Liver (tissue), 8 donors: ENCODE measurements at regions not wholly inside any gene's neighbourhood (a gene's known extent, or its start where the extent isn't known, plus 50 kb on each side); places are given as distances from the start of the nearest gene placed in this dataset.

Experiments used
- DNase-seq: peaks from one replicate; pipeline ENCODE4 v3.0.0-alpha.2; 2017; ENCODE audit warnings: low spot score
- H3K27ac ChIP-seq, 2 donors: one replicate each; pipeline ENCODE4 v1.7.0; 2013; ENCODE audit warnings: inconsistent platforms in 2 of 2, low read length in 2 of 2, control low read depth in 1 of 2, low read depth in 1 of 2, mild to moderate bottlenecking in 1 of 2
- H3K27me3 ChIP-seq, 4 donors: one replicate each; pipeline versions ENCODE4 v1.6.1 to v1.7.0; 2013; ENCODE audit warnings: low read length in 3 of 4, inconsistent platforms in 1 of 4, mild to moderate bottlenecking in 1 of 4, moderate library complexity in 1 of 4; ENCODE audit not compliant: control insufficient read depth in 4 of 4, insufficient read depth in 4 of 4
- H3K36me3 ChIP-seq, 4 donors: one replicate each; pipeline versions ENCODE4 v1.6.1 to v1.7.0; 2013; ENCODE audit warnings: low read length in 3 of 4, mild to moderate bottlenecking in 3 of 4, low read depth in 1 of 4, moderate library complexity in 1 of 4; ENCODE audit not compliant: control insufficient read depth in 4 of 4, insufficient read depth in 3 of 4
- H3K4me1 ChIP-seq, 4 donors: one replicate each; pipeline versions ENCODE4 v1.6.1 to v1.7.0; 2013; ENCODE audit warnings: low read length in 3 of 4, mild to moderate bottlenecking in 3 of 4, moderate library complexity in 1 of 4; ENCODE audit not compliant: control insufficient read depth in 4 of 4, insufficient read depth in 4 of 4
- H3K4me3 ChIP-seq, 3 donors: one replicate each; pipeline versions ENCODE4 v1.6.1 to v1.7.0; 2013; ENCODE audit warnings: low read length in 3 of 3, control low read depth in 1 of 3, low read depth in 1 of 3, mild to moderate bottlenecking in 1 of 3
- H3K9ac ChIP-seq, 2 donors: one replicate each; pipeline ENCODE4 v1.7.0; 2013; ENCODE audit warnings: low read length in 2 of 2, mild to moderate bottlenecking in 2 of 2, moderate library complexity in 2 of 2, control low read depth in 1 of 2, low read depth in 1 of 2
- H3K9me3 ChIP-seq, 4 donors: one replicate each; pipeline versions ENCODE4 v1.6.1 to v1.7.0; 2013; ENCODE audit warnings: low read length in 3 of 4; ENCODE audit not compliant: control insufficient read depth in 4 of 4
- ATF3 ChIP-seq: IDR thresholded peaks from 2 replicates; pipeline ENCODE4 v1.6.1; 2016; ENCODE audit warnings: antibody characterized with exemption
- CTCF ChIP-seq: fragments of 150-350 bp; IDR thresholded peaks from 2 replicates; pipeline ENCODE4 v1.5.1; 2017; ENCODE audit warnings: improper control_type of control experiment, low read depth, low read length; ENCODE audit not compliant: missing input control
- EGR1 ChIP-seq, 2 donors: IDR thresholded peaks; 2 replicates each; pipeline ENCODE4 v1.6.1; 2016 to 2018; ENCODE audit warnings: antibody characterized with exemption in 2 of 2, low read depth in 2 of 2
- FOXA1 ChIP-seq: IDR thresholded peaks from 2 replicates; pipeline ENCODE4 v1.6.1; 2016; ENCODE audit warnings: antibody characterized with exemption
- FOXA2 ChIP-seq: IDR thresholded peaks from 2 replicates; pipeline ENCODE4 v1.6.1; 2016; ENCODE audit warnings: antibody characterized with exemption
- GABPA ChIP-seq, 2 donors: IDR thresholded peaks in 1 of 2; conservative IDR thresholded peaks in 1 of 2; 2 replicates each; pipeline ENCODE4 v1.6.1; 2016; ENCODE audit warnings: antibody characterized with exemption in 2 of 2, mild to moderate bottlenecking in 1 of 2, moderate library complexity in 1 of 2
- HNF4A ChIP-seq, 2 donors: conservative IDR thresholded peaks; 2 replicates each; pipeline ENCODE4 v1.6.1; 2016; ENCODE audit warnings: antibody characterized with exemption in 2 of 2, mild to moderate bottlenecking in 2 of 2
- HNF4G ChIP-seq: IDR thresholded peaks from 2 replicates; pipeline ENCODE4 v1.6.1; 2016; ENCODE audit warnings: antibody characterized with exemption
- JUND ChIP-seq, 2 donors: IDR thresholded peaks; 2 replicates each; pipeline ENCODE4 v1.6.1; 2016; ENCODE audit warnings: antibody characterized with exemption in 2 of 2
- NR2F2 ChIP-seq: IDR thresholded peaks from 2 replicates; pipeline ENCODE4 v1.6.1; 2016; ENCODE audit warnings: antibody characterized with exemption
- RAD21 ChIP-seq, 2 donors: IDR thresholded peaks; 2 replicates each; pipeline ENCODE4 v1.6.1; 2016; ENCODE audit warnings: antibody characterized with exemption in 2 of 2, mild to moderate bottlenecking in 2 of 2
- RXRA ChIP-seq, 2 donors: IDR thresholded peaks; 2 replicates each; pipeline ENCODE4 v1.6.1; 2017 to 2018; ENCODE audit warnings: antibody characterized with exemption in 2 of 2, mild to moderate bottlenecking in 1 of 2
- SP1 ChIP-seq: IDR thresholded peaks from 2 replicates; pipeline ENCODE4 v1.6.1; 2018; ENCODE audit warnings: antibody characterized with exemption, mild to moderate bottlenecking
- YY1 ChIP-seq: IDR thresholded peaks from 2 replicates; pipeline ENCODE4 v1.6.1; 2016; ENCODE audit warnings: antibody characterized with exemption, mild to moderate bottlenecking
- WGBS: extraction: QIAGEN DNeasy Blood & Tissue Kit; methylation state at CpG from one replicate; pipeline ENCODE4 v1.1.7; 2013; 5-methylcytosine and 5-hydroxymethylcytosine counted together
- TF ChIP-seq, protein P1 (sequence below): IDR thresholded peaks from 2 replicates; pipeline ENCODE4 v1.6.1; 2016; ENCODE audit warnings: antibody characterized with exemption
- TF ChIP-seq, protein P2 (sequence below): IDR thresholded peaks from 2 replicates; pipeline ENCODE4 v1.6.1; 2016; ENCODE audit warnings: antibody characterized with exemption
- donor health status: healthy.
- donor health status: healthy.
- donor health status: healthy.
- donor health status: healthy.
- donor health status: healthy.

GRCh38 chr7:26925768-26926167, 61.4 kb upstream of the SKAP2 start:
- Histone ChIP-seq H3K4me1 (no peaks in the 10 kb centered on the region), H3K27ac (no peak overlapping the region), H3K36me3 (no peaks in the 10 kb centered on the region), H3K4me3 (no peak overlapping the region), H3K9ac (no peak overlapping the region), H3K9me3 (no peaks in the 10 kb centered on the region), H3K27me3 (peaks cover 0 to 3% (median 0%) of the 10 kb centered on the region in 4 donors)
- WGBS, result 70% methylated on average over 2 of the region's 2 CpGs
- DNase-seq, result no peak
- TF ChIP-seq HNF4G, result no peak
- no peak for TF ChIP-seq CTCF
- TF ChIP-seq RAD21 (IDR thresholded peaks at IDR 0.05), result no peak
- no peak for TF ChIP-seq SP1
- no peak for TF ChIP-seq FOXA1

GRCh38 chr7:26924149-26924767, 59.9 kb upstream of the SKAP2 start:
- TF ChIP-seq YY1 (no peak), RAD21 (IDR thresholded peaks at IDR 0.05) (no peak), ATF3 (no peak), HNF4G (no peak), RXRA (IDR thresholded peaks at IDR 0.05) (no peak), SP1 (no peak)
- TF ChIP-seq, protein P1, sequence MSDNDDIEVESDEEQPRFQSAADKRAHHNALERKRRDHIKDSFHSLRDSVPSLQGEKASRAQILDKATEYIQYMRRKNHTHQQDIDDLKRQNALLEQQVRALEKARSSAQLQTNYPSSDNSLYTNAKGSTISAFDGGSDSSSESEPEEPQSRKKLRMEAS, result no peak
- Histone ChIP-seq H3K9me3 (no peaks in the 10 kb centered on the region), H3K36me3 (no peaks in the 10 kb centered on the region), H3K9ac (no peak overlapping the region), H3K4me1 (no peaks in the 10 kb centered on the region), H3K27ac (no peak overlapping the region), H3K4me3 (no peak overlapping the region), H3K27me3 (peaks cover 0 to 3% (median 0%) of the 10 kb centered on the region in 4 donors)
- whole genome bisulfite sequencing, result 74% methylated on average over 2 of the region's 2 CpGs
- no peak for DNase-seq

DNA sequence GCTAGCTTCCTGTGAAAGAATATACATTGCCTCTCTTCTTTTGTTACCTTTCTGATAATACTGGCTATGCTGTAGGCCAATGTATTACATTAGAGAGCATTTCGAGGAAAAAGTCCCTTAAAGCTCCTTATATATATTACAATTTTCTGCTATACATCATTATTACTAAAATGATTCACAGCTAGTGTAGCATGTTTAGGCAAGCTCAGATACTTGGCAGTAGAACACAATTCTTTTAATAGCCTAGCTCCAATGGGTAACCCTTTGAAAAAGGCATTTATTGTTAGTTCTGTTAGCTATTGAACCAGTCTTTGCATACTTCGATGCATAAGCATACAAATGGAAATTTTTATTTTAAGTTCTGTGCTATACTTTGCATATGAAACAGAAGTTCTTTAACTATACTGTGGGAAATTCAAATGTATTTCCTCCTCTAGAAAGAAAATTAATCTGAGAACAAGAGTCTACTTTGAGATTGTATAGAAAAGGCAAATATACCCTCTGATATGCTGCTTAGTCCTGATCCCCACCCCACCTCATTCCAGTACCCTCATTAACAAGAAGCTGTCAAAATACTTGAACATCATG, 55.6 kb upstream of the SKAP2 start:
- Histone ChIP-seq H3K4me3 (no peak overlapping the region), H3K27me3 (peaks cover 0 to 4% (median 0%) of the 10 kb centered on the region in 4 donors), H3K9ac (no peak overlapping the region), H3K4me1 (no peaks in the 10 kb centered on the region), H3K27ac (no peak overlapping the region), H3K9me3 (no peaks in the 10 kb centered on the region), H3K36me3 (no peaks in the 10 kb centered on the region)
- WGBS, result 81% methylated on average over 2 of the region's 2 CpGs
- DNase-seq, result no peak
- TF ChIP-seq NR2F2 (no peak), JUND (IDR thresholded peaks at IDR 0.05) (no peak), RXRA (IDR thresholded peaks at IDR 0.05) (no peak), FOXA1 (no peak), EGR1 (IDR thresholded peaks at IDR 0.05; ENCODE audit: low read depth in 2 of 2) (no peak), YY1 (no peak), HNF4A (conservative IDR thresholded peaks at IDR 0.05) (no peak), RAD21 (IDR thresholded peaks at IDR 0.05) (no peak), GABPA (IDR thresholded peaks at IDR 0.05 in 1 of 2, conservative IDR thresholded peaks at IDR 0.05 in 1 of 2) (no peak), ATF3 (no peak), CTCF (no peak), HNF4G (no peak), FOXA2 (no peak), SP1 (no peak)
- TF ChIP-seq, protein P1, result no peak
- TF ChIP-seq, protein P2, sequence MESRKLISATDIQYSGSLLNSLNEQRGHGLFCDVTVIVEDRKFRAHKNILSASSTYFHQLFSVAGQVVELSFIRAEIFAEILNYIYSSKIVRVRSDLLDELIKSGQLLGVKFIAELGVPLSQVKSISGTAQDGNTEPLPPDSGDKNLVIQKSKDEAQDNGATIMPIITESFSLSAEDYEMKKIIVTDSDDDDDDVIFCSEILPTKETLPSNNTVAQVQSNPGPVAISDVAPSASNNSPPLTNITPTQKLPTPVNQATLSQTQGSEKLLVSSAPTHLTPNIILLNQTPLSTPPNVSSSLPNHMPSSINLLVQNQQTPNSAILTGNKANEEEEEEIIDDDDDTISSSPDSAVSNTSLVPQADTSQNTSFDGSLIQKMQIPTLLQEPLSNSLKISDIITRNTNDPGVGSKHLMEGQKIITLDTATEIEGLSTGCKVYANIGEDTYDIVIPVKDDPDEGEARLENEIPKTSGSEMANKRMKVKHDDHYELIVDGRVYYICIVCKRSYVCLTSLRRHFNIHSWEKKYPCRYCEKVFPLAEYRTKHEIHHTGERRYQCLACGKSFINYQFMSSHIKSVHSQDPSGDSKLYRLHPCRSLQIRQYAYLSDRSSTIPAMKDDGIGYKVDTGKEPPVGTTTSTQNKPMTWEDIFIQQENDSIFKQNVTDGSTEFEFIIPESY, result no peak
